Endothelial cell of umbilical vein (primary cell): ENCODE measurements at regions not wholly inside any gene's neighbourhood (a gene's known extent, or its start where the extent isn't known, plus 50 kb on each side); places are given as distances from the start of the nearest gene placed in this dataset.

Source experiments
- BruUV-seq: library from RNA; stranded (reverse); fragments of 400-500 nt; replicated peaks from 2 replicates; lab custom pipeline; 2021; lab: Mats Ljungman, UMichigan
- CTCF ChIA-PET: fragments of 300-600, 350-600 bp; sonication (Branson Sonifier 250); formaldehyde crosslinking; loops from one replicate; lab custom pipeline; 2021; ENCODE audit warnings: antibody characterized with exemption, inconsistent platforms; lab: Charles Lee
- POLR2A ChIA-PET: fragments of 300-600, 350-600 bp; sonication (Branson Sonifier 250); formaldehyde crosslinking; loops from one replicate; lab custom pipeline; 2021; ENCODE audit warnings: antibody characterized with exemption, inconsistent platforms; lab: Charles Lee
- DNase-seq: peaks from one replicate; pipeline ENCODE4 v3.0.0-alpha.2; 2011; ENCODE audit warnings: low read depth, low spot score
- FAIRE-seq: peaks from 2 replicates; lab custom pipeline; 2011; peaks lifted over from hg19 to GRCh38; lab: Jason Lieb, UNC
- H2AFZ ChIP-seq: 2 replicates; pipeline ENCODE4 v1.6.0; 2012; ENCODE audit warnings: low read depth, low read length, control low read depth, inconsistent platforms
- H3K27ac ChIP-seq: 2 replicates; pipeline ENCODE4 v1.5.1; 2011; ENCODE audit warnings: low read depth, mild to moderate bottlenecking, control low read depth, low read length, moderate library complexity; ENCODE audit not compliant: insufficient read depth
- H3K27me3 ChIP-seq, 2 experiments: 2 replicates each; pipeline versions ENCODE4 v1.6.0 to v1.6.1; 2011; ENCODE audit warnings: low read length in 2 of 2, mixed read lengths in 1 of 2; ENCODE audit not compliant: control insufficient read depth in 2 of 2, insufficient read depth in 2 of 2
- H3K36me3 ChIP-seq, 2 experiments: 2 replicates in 1 of 2; 3 replicates in 1 of 2; pipeline ENCODE4 v1.5.1; 2011; ENCODE audit warnings: low read length in 2 of 2, mild to moderate bottlenecking in 1 of 2, moderate library complexity in 1 of 2; ENCODE audit not compliant: control insufficient read depth in 2 of 2, insufficient read depth in 2 of 2; ENCODE audit errors: extremely low read depth in 1 of 2
- H3K4me1 ChIP-seq: 3 replicates; pipeline ENCODE4 v1.5.1; 2011; ENCODE audit warnings: mild to moderate bottlenecking, low read length; ENCODE audit not compliant: control insufficient read depth, insufficient read depth; ENCODE audit errors: extremely low read depth
- H3K4me2 ChIP-seq: 2 replicates; pipeline ENCODE4 v1.6.1; 2011; ENCODE audit warnings: low read length, control low read depth, mixed read lengths; ENCODE audit not compliant: insufficient read depth
- H3K4me3 ChIP-seq, 3 experiments: fragments of 200-600 bp in 1 of 3; sonication (generic), shearing (Covaris generic) in 1 of 3; replicated peaks in 1 of 3; 2 replicates each; pipeline ENCODE4 v1.5.1; 2011 to 2016; ENCODE audit warnings: control low read depth in 3 of 3, low read length in 3 of 3, mild to moderate bottlenecking in 2 of 3, inconsistent platforms in 1 of 3, low read depth in 1 of 3, moderate library complexity in 1 of 3; ENCODE audit not compliant: insufficient read depth in 1 of 3
- H3K79me2 ChIP-seq: 2 replicates; pipeline ENCODE4 v1.6.0; 2012; ENCODE audit warnings: low read length, inconsistent platforms; ENCODE audit not compliant: control insufficient read depth, insufficient read depth
- H3K9ac ChIP-seq: replicated peaks from 2 replicates; pipeline ENCODE3; 2011; ENCODE audit warnings: low read length, control low read depth; ENCODE audit not compliant: insufficient read depth; ENCODE audit errors: extremely low read depth
- H3K9me1 ChIP-seq: replicated peaks from 3 replicates; pipeline ENCODE4 v1.6.0; 2011; ENCODE audit warnings: mild to moderate bottlenecking, low read length; ENCODE audit not compliant: control insufficient read depth, insufficient read depth; ENCODE audit errors: extremely low read depth
- H3K9me3 ChIP-seq: replicated peaks from 2 replicates; pipeline ENCODE4 v1.5.1; 2012; ENCODE audit warnings: low read length, inconsistent platforms; ENCODE audit not compliant: control insufficient read depth, insufficient read depth
- H4K20me1 ChIP-seq: replicated peaks from 2 replicates; pipeline ENCODE3; 2011; ENCODE audit warnings: mild to moderate bottlenecking, low read length; ENCODE audit not compliant: control insufficient read depth, insufficient read depth; ENCODE audit errors: extremely low read depth
- CTCF ChIP-seq, 2 donors: IDR thresholded peaks; 1 replicate in 1 of 2; 2 replicates in 1 of 2; pipeline ENCODE4 v1.5.1; 2011; ENCODE audit warnings: low read length in 2 of 2, mild to moderate bottlenecking in 2 of 2, moderate library complexity in 2 of 2, control low read depth in 1 of 2, inconsistent platforms in 1 of 2, low read depth in 1 of 2; ENCODE audit not compliant: insufficient read depth in 1 of 2; ENCODE audit errors: extremely low read depth in 1 of 2
- EZH2 ChIP-seq: IDR thresholded peaks from 2 replicates; pipeline ENCODE4 v1.6.1; 2012; ENCODE audit warnings: borderline replicate concordance, low read depth, mild to moderate bottlenecking, moderate library complexity, low read length, inconsistent platforms; ENCODE audit not compliant: severe bottlenecking
- FOS ChIP-seq: IDR thresholded peaks from 2 replicates; pipeline ENCODE4 v1.6.1; 2011; ENCODE audit warnings: mild to moderate bottlenecking, low read length, moderate library complexity, borderline replicate concordance; ENCODE audit not compliant: insufficient read depth
- GATA2 ChIP-seq: IDR thresholded peaks from 2 replicates; pipeline ENCODE4 v1.7.0; 2011; ENCODE audit warnings: low read depth, mild to moderate bottlenecking, moderate library complexity, mixed read lengths, low read length; ENCODE audit not compliant: insufficient read length, insufficient read depth
- JUN ChIP-seq: IDR thresholded peaks from 2 replicates; pipeline ENCODE4 v1.6.1; 2011; ENCODE audit warnings: borderline replicate concordance, low read depth; ENCODE audit not compliant: insufficient read length, insufficient read depth
- MAX ChIP-seq: IDR thresholded peaks from 2 replicates; pipeline ENCODE4 v1.6.1; 2011; ENCODE audit not compliant: insufficient read depth, insufficient read length
- MYC ChIP-seq: IDR thresholded peaks from one replicate; pipeline ENCODE4 v1.6.1; 2011; ENCODE audit warnings: mild to moderate bottlenecking, low read depth, low read length
- POLR2A ChIP-seq: IDR thresholded peaks from 2 replicates; pipeline ENCODE4 v1.6.1; 2012; ENCODE audit warnings: low read depth, mild to moderate bottlenecking, control low read depth, low read length
- POLR2AphosphoS5 ChIP-seq: IDR thresholded peaks from 2 replicates; pipeline ENCODE4 v1.6.1; 2012; ENCODE audit warnings: low read depth, mild to moderate bottlenecking, control low read depth, low read length, moderate library complexity; ENCODE audit not compliant: insufficient read depth
- dilution Hi-C: fragments of 300-500 bp; cut with MboI; formaldehyde crosslinking; loops from one replicate; pipeline ENCODE4 v1.15.0; 2019; ENCODE audit warnings: low sequenced_read_pairs; ENCODE audit not compliant: extremely low pct_ligation_motif_present
- intact Hi-C: fragments of 100-400 bp; cut with micrococcal nuclease; formaldehyde crosslinking; loops from one replicate; pipeline ENCODE4 v1.10.0; 2022

GRCh38 chr5:171701100-171701541, 84.5 kb upstream of the SMIM23 start:
- H3K27me3 ChIP-seq: peaks cover 4% of the 10 kb centered on the region in 2 experiments
- FAIRE-seq (no peak), DNase-seq (no peak)
- H3K9me3 ChIP-seq: no peaks in the 10 kb centered on the region
- dilution Hi-C loops: no loop called here
- no peaks in the 10 kb centered on the region for H3K4me1 ChIP-seq
- POLR2A ChIA-PET: no interaction called here
- TF ChIP-seq MAX (no peak), CTCF (IDR thresholded peaks at IDR 0.05; ENCODE audit: extremely low read depth in 1 of 2, insufficient read depth in 1 of 2, low read depth in 1 of 2, low read length in 2 of 2) (no peak), EZH2 (no peak), POLR2A (no peak), JUN (no peak), GATA2 (no peak), MYC (no peak), POLR2AphosphoS5 (no peak), FOS (no peak)
- H3K36me3 ChIP-seq: no peaks in the 10 kb centered on the region
- no peak overlapping the region for H3K27ac ChIP-seq
- H3K4me3 ChIP-seq: no peak overlapping the region
- intact Hi-C loops: no loop called here
- H3K4me2 ChIP-seq: no peak overlapping the region
- H4K20me1 ChIP-seq: no peaks in the 10 kb centered on the region
- no TSS peak for BruUV-seq
- H3K9me1 ChIP-seq: no peaks in the 10 kb centered on the region
- H2AFZ ChIP-seq: no peak overlapping the region
- CTCF ChIA-PET: no interaction called here
- no peaks in the 10 kb centered on the region for H3K79me2 ChIP-seq
- no peak overlapping the region for H3K9ac ChIP-seq
